ENCODE measurements at regions not wholly inside any gene's neighbourhood (a gene's known extent, or its start where the extent isn't known, plus 50 kb on each side); places are given as distances from the start of the nearest gene placed in this dataset.

GRCh38 chr7:12136523-12136922 is 74.6 kb upstream of the TMEM106B start:
- DNase-seq: no peak

- DNase-seq: no peak
Observed at GRCh38 chr7:12137283-12137682, 73.8 kb upstream of the TMEM106B start.

GRCh38 chr7:12138421-12138820 is 72.7 kb upstream of the TMEM106B start:
- DNase-seq: no peak

GRCh38 chr7:12139416-12139815 is 71.7 kb upstream of the TMEM106B start:
- DNase-seq: peak; percentile 92

GRCh38 chr7:12146813-12147212 is 64.3 kb upstream of the TMEM106B start:
- DNase-seq: no peak

GRCh38 chr7:12152196-12152918 is 58.7 kb upstream of the TMEM106B start:
- DNase-seq: no peak

- DNase-seq: no peak
Observed at GRCh38 chr7:12154119-12154518, 57.0 kb upstream of the TMEM106B start.

- DNase-seq: no peak
Observed at GRCh38 chr7:12157517-12157916, 53.6 kb upstream of the TMEM106B start.

GRCh38 chr7:12158334-12159060 is 52.6 kb upstream of the TMEM106B start:
- no peak for DNase-seq

GRCh38 chr7:12161146-12161545 is 49.9 kb upstream of the TMEM106B start:
- no peak for DNase-seq

Data from NCI-H526 treated with DMSO at 0.1 percent for 48 hours (cell line).